Smooth muscle cell (in vitro differentiated cells): ENCODE measurements at regions not wholly inside any gene's neighbourhood (a gene's known extent, or its start where the extent isn't known, plus 50 kb on each side); places are given as distances from the start of the nearest gene placed in this dataset.

ENCODE experiments used
- DNase-seq: peaks from one replicate; lab custom pipeline; 2025; ENCODE audit not compliant: unreplicated experiment; lab: John Stamatoyannopoulos, UW
- H2AFZ ChIP-seq: fragments of 200-600 bp; sonication (generic); 2 replicates; pipeline ENCODE4 v1.6.0; 2016; ENCODE audit warnings: antibody characterized with exemption, low read depth, mild to moderate bottlenecking
- H3F3A ChIP-seq: fragments of 200-600 bp; sonication (generic); 2 replicates; pipeline ENCODE4 v1.6.0; 2017; ENCODE audit warnings: antibody characterized with exemption, low read depth
- H3K27ac ChIP-seq: fragments of 200-600 bp; sonication (generic); 2 replicates; pipeline ENCODE4 v1.5.1; 2016; ENCODE audit warnings: low read depth, mild to moderate bottlenecking
- H3K27me3 ChIP-seq: fragments of 200-600 bp; sonication (generic); 2 replicates; pipeline ENCODE4 v1.6.1; 2016; ENCODE audit warnings: low read depth, mild to moderate bottlenecking
- H3K36me3 ChIP-seq: fragments of 200-600 bp; sonication (generic); 2 replicates; pipeline ENCODE4 v1.5.1; 2016; ENCODE audit warnings: low read depth
- H3K4me1 ChIP-seq: fragments of 200-600 bp; sonication (generic); 2 replicates; pipeline ENCODE4 v1.5.1; 2016; ENCODE audit warnings: low read depth
- H3K4me2 ChIP-seq: fragments of 200-600 bp; sonication (generic); 2 replicates; pipeline ENCODE4 v1.6.0; 2016; ENCODE audit warnings: mild to moderate bottlenecking
- H3K4me3 ChIP-seq: fragments of 200-600 bp; sonication (generic); 2 replicates; pipeline ENCODE4 v1.5.1; 2016; ENCODE audit warnings: mild to moderate bottlenecking
- H3K79me2 ChIP-seq: fragments of 200-600 bp; sonication (generic); 2 replicates; pipeline ENCODE4 v1.6.0; 2016; ENCODE audit warnings: low read depth, mild to moderate bottlenecking
- H3K9ac ChIP-seq: fragments of 200-600 bp; sonication (generic); 2 replicates; pipeline ENCODE4 v1.6.0; 2016; ENCODE audit warnings: low read depth
- H3K9me3 ChIP-seq: fragments of 200-600 bp; sonication (generic); replicated peaks from 2 replicates; pipeline ENCODE4 v1.5.1; 2016; ENCODE audit warnings: low read depth
- H4K20me1 ChIP-seq: fragments of 200-600 bp; sonication (generic); 2 replicates; pipeline ENCODE4 v1.6.0; 2016; ENCODE audit warnings: low read depth
- CTCF ChIP-seq: fragments of 200-600 bp; sonication (generic); IDR thresholded peaks from 2 replicates; pipeline ENCODE4 v1.5.1; 2017; ENCODE audit warnings: borderline replicate concordance, mild to moderate bottlenecking, antibody characterized with exemption; ENCODE audit not compliant: insufficient read depth, poor library complexity, severe bottlenecking
- WGBS: methylation state at CpG from one replicate; pipeline ENCODE4 v1.1.7; 2016; ENCODE audit warnings: low lambda C conversion rate; 5-methylcytosine and 5-hydroxymethylcytosine counted together

GRCh38 chrX:45322382-45322781, 121.7 kb upstream of the DIPK2B start:
- no peaks in the 10 kb centered on the region for H4K20me1 ChIP-seq
- H3K27me3 ChIP-seq = no peaks in the 10 kb centered on the region
- 7% methylated on average over 2 of the region's 2 CpGs for WGBS
- no peaks in the 10 kb centered on the region for H3K9me3 ChIP-seq
- no peaks in the 10 kb centered on the region for H3K79me2 ChIP-seq
- H3K27ac ChIP-seq = peak overlapping the region; percentile 52
- no peak for DNase-seq
- H3K9ac ChIP-seq = no peak overlapping the region
- H3K4me3 ChIP-seq = no peak overlapping the region
- no peak overlapping the region for H3K4me2 ChIP-seq
- no peaks in the 10 kb centered on the region for H3F3A ChIP-seq
- H2AFZ ChIP-seq = no peak overlapping the region
- peaks cover 3% of the 10 kb centered on the region for H3K4me1 ChIP-seq
- H3K36me3 ChIP-seq = no peaks in the 10 kb centered on the region
- TF ChIP-seq CTCF = peak; percentile 38

GRCh38 chrX:45320191-45320590, 119.5 kb upstream of the DIPK2B start:
- Histone ChIP-seq H2AFZ (no peak overlapping the region), H3K27ac (no peak overlapping the region), H3K27me3 (no peaks in the 10 kb centered on the region), H3K4me3 (no peak overlapping the region), H3K79me2 (no peaks in the 10 kb centered on the region), H4K20me1 (no peaks in the 10 kb centered on the region), H3K4me1 (peaks cover 3% of the 10 kb centered on the region), H3K9ac (no peak overlapping the region), H3F3A (no peaks in the 10 kb centered on the region), H3K9me3 (no peaks in the 10 kb centered on the region), H3K36me3 (no peaks in the 10 kb centered on the region), H3K4me2 (no peak overlapping the region)
- TF ChIP-seq CTCF = no peak
- no peak for DNase-seq
- WGBS = 53% methylated on average over 1 of the region's 1 CpG

- no peak for DNase-seq
- Histone ChIP-seq H3K9me3 (peaks cover 7% of the 10 kb centered on the region), H3K36me3 (no peaks in the 10 kb centered on the region), H3K27me3 (no peaks in the 10 kb centered on the region), H3K9ac (no peak overlapping the region), H3K4me1 (no peaks in the 10 kb centered on the region), H3K79me2 (no peaks in the 10 kb centered on the region), H3K4me2 (no peak overlapping the region), H2AFZ (no peak overlapping the region), H3K4me3 (no peak overlapping the region), H3K27ac (no peak overlapping the region), H4K20me1 (no peaks in the 10 kb centered on the region), H3F3A (no peaks in the 10 kb centered on the region)
- 86% methylated on average over 1 of the region's 1 CpG for WGBS
- TF ChIP-seq CTCF = no peak
Measured at GRCh38 chrX:45309801-45310200, 109.1 kb upstream of the DIPK2B start.

GRCh38 chrX:45309096-45309495, 108.4 kb upstream of the DIPK2B start:
- H3K4me2 ChIP-seq = no peak overlapping the region
- 75% methylated on average over 4 of the region's 4 CpGs for WGBS
- H3K36me3 ChIP-seq = no peaks in the 10 kb centered on the region
- no peaks in the 10 kb centered on the region for H3K4me1 ChIP-seq
- no peak overlapping the region for H3K9ac ChIP-seq
- H3K27ac ChIP-seq = no peak overlapping the region
- no peaks in the 10 kb centered on the region for H3K79me2 ChIP-seq
- H3K27me3 ChIP-seq = no peaks in the 10 kb centered on the region
- H3F3A ChIP-seq = no peaks in the 10 kb centered on the region
- H3K4me3 ChIP-seq = no peak overlapping the region
- no peak for TF ChIP-seq CTCF
- H4K20me1 ChIP-seq = no peaks in the 10 kb centered on the region
- H3K9me3 ChIP-seq = peaks cover 7% of the 10 kb centered on the region
- DNase-seq = no peak
- no peak overlapping the region for H2AFZ ChIP-seq
